HepG2 (cell line): ENCODE measurements at regions not wholly inside any gene's neighbourhood (a gene's known extent, or its start where the extent isn't known, plus 50 kb on each side); places are given as distances from the start of the nearest gene placed in this dataset.

Source experiments
- FIP1L1 ChIP-seq: fragments of 200-400 bp; formaldehyde crosslinking; IDR thresholded peaks from 2 replicates; pipeline ENCODE4 v1.6.1; 2018; ENCODE audit warnings: low read depth, mild to moderate bottlenecking, low read length, moderate library complexity, borderline replicate concordance; ENCODE audit not compliant: insufficient read depth
- PHF8 ChIP-seq: sonication (generic); formaldehyde crosslinking; IDR thresholded peaks from 2 replicates; pipeline ENCODE4 v1.5.0; 2020; ENCODE audit warnings: missing genetic modification reagents
- POLR2AphosphoS5 ChIP-seq: IDR thresholded peaks from 2 replicates; pipeline ENCODE4 v1.6.1; 2012; ENCODE audit warnings: low read depth, low read length
- ZNF878 ChIP-seq: sonication (generic); formaldehyde crosslinking; IDR thresholded peaks from 2 replicates; pipeline ENCODE4 v1.8.1; 2023; ENCODE audit warnings: mild to moderate bottlenecking, missing genetic modification reagents, moderate library complexity
- ZSCAN20 ChIP-seq: sonication (generic); formaldehyde crosslinking; IDR thresholded peaks from 2 replicates; pipeline ENCODE4 v1.4.0; 2020; ENCODE audit warnings: missing genetic modification reagents, mild to moderate bottlenecking, borderline replicate concordance
- TF ChIP-seq, protein P1 (sequence below): sonication (generic); formaldehyde crosslinking; IDR thresholded peaks from 2 replicates; pipeline ENCODE4 v1.4.0; 2020; ENCODE audit warnings: mild to moderate bottlenecking, missing genetic modification reagents
- TF ChIP-seq, protein P2 (sequence below): sonication (generic); formaldehyde crosslinking; IDR thresholded peaks from 2 replicates; pipeline ENCODE4 v1.5.0; 2020; ENCODE audit warnings: missing genetic modification reagents

DNA sequence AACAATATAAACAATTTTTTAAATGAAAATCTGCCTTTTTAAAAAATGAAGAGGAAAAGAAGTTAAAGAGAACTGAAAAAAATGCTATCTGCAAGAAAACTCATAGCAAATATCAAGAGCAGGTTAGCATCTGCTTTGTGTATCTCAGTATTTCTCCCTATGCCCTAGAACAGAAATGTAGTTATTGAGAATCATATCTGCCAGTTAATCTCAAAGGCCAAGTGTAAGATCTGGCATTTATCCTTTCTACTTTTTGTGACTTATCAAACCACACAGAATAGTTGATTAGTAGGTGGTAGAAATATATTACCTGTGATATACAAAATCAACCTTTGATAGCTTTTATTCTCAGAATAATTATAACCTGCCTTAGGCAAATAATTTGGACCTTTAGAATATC lies 1699.8 kb downstream of the EFNA5 start:
- TF ChIP-seq POLR2AphosphoS5, result no peak
- TF ChIP-seq PHF8, result no peak
- TF ChIP-seq ZSCAN20 (CRISPR knock-in tag), result no peak
- TF ChIP-seq, protein P1, sequence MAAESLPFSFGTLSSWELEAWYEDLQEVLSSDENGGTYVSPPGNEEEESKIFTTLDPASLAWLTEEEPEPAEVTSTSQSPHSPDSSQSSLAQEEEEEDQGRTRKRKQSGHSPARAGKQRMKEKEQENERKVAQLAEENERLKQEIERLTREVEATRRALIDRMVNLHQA (CRISPR knock-in tag), result no peak
- no peak for TF ChIP-seq ZNF878 (CRISPR knock-in tag)
- no peak for TF ChIP-seq FIP1L1
- TF ChIP-seq, protein P2, sequence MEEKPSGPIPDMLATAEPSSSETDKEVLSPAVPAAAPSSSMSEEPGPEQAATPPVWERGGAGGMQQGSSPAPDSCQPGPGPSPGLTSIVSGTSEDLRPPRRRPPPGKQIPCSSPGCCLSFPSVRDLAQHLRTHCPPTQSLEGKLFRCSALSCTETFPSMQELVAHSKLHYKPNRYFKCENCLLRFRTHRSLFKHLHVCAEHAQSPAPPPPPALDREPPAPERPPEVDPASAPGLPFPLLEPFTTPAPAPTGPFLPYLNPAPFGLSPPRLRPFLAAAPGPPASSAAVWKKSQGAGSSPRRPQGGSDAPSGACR (CRISPR knock-in tag), result no peak
